Gastroesophageal sphincter (tissue), 4 donors: ENCODE measurements at regions not wholly inside any gene's neighbourhood (a gene's known extent, or its start where the extent isn't known, plus 50 kb on each side); places are given as distances from the start of the nearest gene placed in this dataset.

Source experiments
- ATAC-seq: fragments of 150-250 bp; one replicate; pipeline ENCODE4 v1.9.1; 2016; ENCODE audit warnings: mild to moderate bottlenecking, moderate library complexity
- H3K27ac ChIP-seq, 4 donors: fragments of 200-600 bp; sonication (generic) in 3 of 4; 1 replicate in 3 of 4; 2 replicates in 1 of 4; pipeline ENCODE4 v1.5.1; 2016 to 2019
- H3K27me3 ChIP-seq: fragments of 200-600 bp; sonication (generic); one replicate; pipeline ENCODE4 v1.5.1; 2019
- H3K36me3 ChIP-seq, 2 donors: fragments of 200-600 bp; sonication (generic); one replicate each; pipeline ENCODE4 v1.5.1; 2019; ENCODE audit warnings: control low read depth in 1 of 2
- H3K4me1 ChIP-seq, 3 donors: fragments of 200-600 bp; sonication (generic); 1 replicate in 2 of 3; 2 replicates in 1 of 3; pipeline ENCODE4 v1.5.1; 2016 to 2019; ENCODE audit warnings: control low read depth in 2 of 3
- H3K4me3 ChIP-seq, 2 donors: fragments of 200-600 bp; sonication (generic); one replicate each; pipeline ENCODE4 v1.5.1; 2019; ENCODE audit warnings: mild to moderate bottlenecking in 1 of 2, moderate library complexity in 1 of 2
- H3K9me3 ChIP-seq, 3 donors: fragments of 200-600 bp; sonication (generic); one replicate each; pipeline ENCODE4 v1.5.1; 2017 to 2019; ENCODE audit warnings: control low read depth in 2 of 3
- EP300 ChIP-seq: sonication (generic); formaldehyde crosslinking; IDR thresholded peaks from one replicate; pipeline ENCODE4 v1.6.1; 2017; ENCODE audit warnings: antibody characterized with exemption, mild to moderate bottlenecking
- POLR2A ChIP-seq, 2 donors: fragments of 450-650 bp; IDR thresholded peaks; one replicate each; pipeline ENCODE4 v1.6.1; 2017; ENCODE audit warnings: antibody characterized with exemption in 2 of 2, mild to moderate bottlenecking in 2 of 2, moderate library complexity in 1 of 2
- POLR2AphosphoS5 ChIP-seq: sonication (generic); formaldehyde crosslinking; IDR thresholded peaks from one replicate; pipeline ENCODE4 v1.6.1; 2017; ENCODE audit warnings: antibody characterized with exemption
- WGBS, 2 donors: methylation state at CpG; one replicate each; pipeline ENCODE4 v1.1.5; 2018; ENCODE audit warnings: low coverage in 1 of 2; 5-methylcytosine and 5-hydroxymethylcytosine counted together
- TF ChIP-seq, protein P1 (sequence below), 4 experiments: fragments of 200-600 bp in 2 of 4; fragments of 450-650 bp in 2 of 4; sonication (generic) in 1 of 4; IDR thresholded peaks; one replicate each; pipeline ENCODE4 v1.5.1; 2017 to 2019; ENCODE audit warnings: antibody characterized with exemption in 4 of 4, mild to moderate bottlenecking in 2 of 4, moderate library complexity in 2 of 4

GRCh38 chr13:73556902-73557301 is 498.1 kb downstream of the KLF5 start:
- Histone ChIP-seq H3K4me1 (no peaks in the 10 kb centered on the region), H3K36me3 (no peaks in the 10 kb centered on the region), H3K9me3 (no peaks in the 10 kb centered on the region), H3K27me3 (no peaks in the 10 kb centered on the region), H3K4me3 (no peak overlapping the region), H3K27ac (no peak overlapping the region)
- no peak for ATAC-seq
- TF ChIP-seq POLR2AphosphoS5 (no peak), EP300 (no peak), POLR2A (IDR thresholded peaks at IDR 0.05) (no peak)
- TF ChIP-seq, protein P1, sequence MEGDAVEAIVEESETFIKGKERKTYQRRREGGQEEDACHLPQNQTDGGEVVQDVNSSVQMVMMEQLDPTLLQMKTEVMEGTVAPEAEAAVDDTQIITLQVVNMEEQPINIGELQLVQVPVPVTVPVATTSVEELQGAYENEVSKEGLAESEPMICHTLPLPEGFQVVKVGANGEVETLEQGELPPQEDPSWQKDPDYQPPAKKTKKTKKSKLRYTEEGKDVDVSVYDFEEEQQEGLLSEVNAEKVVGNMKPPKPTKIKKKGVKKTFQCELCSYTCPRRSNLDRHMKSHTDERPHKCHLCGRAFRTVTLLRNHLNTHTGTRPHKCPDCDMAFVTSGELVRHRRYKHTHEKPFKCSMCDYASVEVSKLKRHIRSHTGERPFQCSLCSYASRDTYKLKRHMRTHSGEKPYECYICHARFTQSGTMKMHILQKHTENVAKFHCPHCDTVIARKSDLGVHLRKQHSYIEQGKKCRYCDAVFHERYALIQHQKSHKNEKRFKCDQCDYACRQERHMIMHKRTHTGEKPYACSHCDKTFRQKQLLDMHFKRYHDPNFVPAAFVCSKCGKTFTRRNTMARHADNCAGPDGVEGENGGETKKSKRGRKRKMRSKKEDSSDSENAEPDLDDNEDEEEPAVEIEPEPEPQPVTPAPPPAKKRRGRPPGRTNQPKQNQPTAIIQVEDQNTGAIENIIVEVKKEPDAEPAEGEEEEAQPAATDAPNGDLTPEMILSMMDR (IDR thresholded peaks at IDR 0.05) = no peak
- WGBS, 2 donors = 37 to 45% methylated on average over 4 of the region's 4 CpGs

- no peaks in the 10 kb centered on the region for H3K27me3 ChIP-seq
- 26 to 33% methylated on average over 1 to 2 of the region's 2 CpGs for WGBS, 2 donors
- H3K4me3 ChIP-seq = no peak overlapping the region
- no peaks in the 10 kb centered on the region for H3K36me3 ChIP-seq
- no peak overlapping the region for H3K27ac ChIP-seq
- no peaks in the 10 kb centered on the region for H3K4me1 ChIP-seq
- no peak for ATAC-seq
- TF ChIP-seq, protein P1 (IDR thresholded peaks at IDR 0.05) = no peak
- TF ChIP-seq POLR2A (IDR thresholded peaks at IDR 0.05) = no peak
- no peak for TF ChIP-seq EP300
- no peak for TF ChIP-seq POLR2AphosphoS5
- no peaks in the 10 kb centered on the region for H3K9me3 ChIP-seq
Measured at GRCh38 chr13:73556128-73556527, 497.3 kb downstream of the KLF5 start.

- 43 to 59% methylated on average over 2 of the region's 2 CpGs for WGBS, 2 donors
- Histone ChIP-seq H3K36me3 (no peaks in the 10 kb centered on the region), H3K27me3 (no peaks in the 10 kb centered on the region), H3K4me3 (no peak overlapping the region), H3K27ac (no peak overlapping the region), H3K9me3 (no peaks in the 10 kb centered on the region), H3K4me1 (no peaks in the 10 kb centered on the region)
- TF ChIP-seq, protein P1 (IDR thresholded peaks at IDR 0.05) = no peak
- TF ChIP-seq EP300 = no peak
- no peak for TF ChIP-seq POLR2A (IDR thresholded peaks at IDR 0.05)
- TF ChIP-seq POLR2AphosphoS5 = no peak
- no peak for ATAC-seq
Measured at GRCh38 chr13:73551736-73552135, 492.9 kb downstream of the KLF5 start.

GRCh38 chr13:73549717-73550116 is 490.9 kb downstream of the KLF5 start:
- no peaks in the 10 kb centered on the region for H3K4me1 ChIP-seq
- no peaks in the 10 kb centered on the region for H3K27me3 ChIP-seq
- no peak overlapping the region for H3K27ac ChIP-seq
- TF ChIP-seq EP300 (no peak), POLR2A (IDR thresholded peaks at IDR 0.05) (no peak), POLR2AphosphoS5 (no peak)
- TF ChIP-seq, protein P1 (IDR thresholded peaks at IDR 0.05) = no peak
- ATAC-seq = no peak
- H3K4me3 ChIP-seq = no peak overlapping the region
- no peaks in the 10 kb centered on the region for H3K36me3 ChIP-seq
- H3K9me3 ChIP-seq = no peaks in the 10 kb centered on the region
- 55 to 75% methylated on average over 3 of the region's 3 CpGs for WGBS, 2 donors

GRCh38 chr13:73548449-73548848 is 489.6 kb downstream of the KLF5 start:
- TF ChIP-seq EP300 (no peak), POLR2A (IDR thresholded peaks at IDR 0.05) (no peak), POLR2AphosphoS5 (no peak)
- TF ChIP-seq, protein P1 (IDR thresholded peaks at IDR 0.05) = no peak
- no peak for ATAC-seq
- 89 to 96% methylated on average over 2 of the region's 2 CpGs for WGBS, 2 donors

More at GRCh38 chr13:73548449-73548848, 489.6 kb downstream of the KLF5 start:
- Histone ChIP-seq H3K36me3 (no peaks in the 10 kb centered on the region), H3K27me3 (no peaks in the 10 kb centered on the region), H3K9me3 (no peaks in the 10 kb centered on the region), H3K27ac (no peak overlapping the region), H3K4me1 (no peaks in the 10 kb centered on the region), H3K4me3 (no peak overlapping the region)
